ENCODE measurements at regions not wholly inside any gene's neighbourhood (a gene's known extent, or its start where the extent isn't known, plus 50 kb on each side); places are given as distances from the start of the nearest gene placed in this dataset.
"Not testable (repeated sequence)": the region's sequence is repeated elsewhere in the genome, so short reads cannot be mapped to it uniquely, and the experiment has no call there.

- POLR2A ChIA-PET: no interaction called here
- CTCF ChIA-PET: no interaction called here
Measured at GRCh38 chr7:106584914-106585759, 75.8 kb downstream of the CCDC71L start.

GRCh38 chr7:106583706-106584690 is 77.0 kb downstream of the CCDC71L start:
- CTCF ChIA-PET: no interaction called here

GRCh38 chr7:106583100-106583499 is 77.9 kb downstream of the CCDC71L start:
- CTCF ChIA-PET: no interaction called here
- POLR2A ChIA-PET: no interaction called here

More at GRCh38 chr7:106583706-106584690, 77.0 kb downstream of the CCDC71L start:
- POLR2A ChIA-PET: no interaction called here

GRCh38 chr7:106582365-106582764 is 78.6 kb downstream of the CCDC71L start:
- CTCF ChIA-PET: no interaction called here
- POLR2A ChIA-PET: no interaction called here

GRCh38 chr7:106579086-106579485 is 81.9 kb downstream of the CCDC71L start:
- POLR2A ChIA-PET: not testable (repeated sequence)
- CTCF ChIA-PET: interaction anchor here (0.7 kb wide), 1 partner anchor 226 kb away, joined by 3 read pairs; no protein-coding TSS in a partner anchor

- POLR2A ChIA-PET: no interaction called here
Measured at GRCh38 chr7:106575138-106575823, 85.7 kb downstream of the CCDC71L start.

GRCh38 chr7:106573738-106574137 is 87.2 kb downstream of the CCDC71L start:
- CTCF ChIA-PET: no interaction called here
- POLR2A ChIA-PET: no interaction called here

More at GRCh38 chr7:106575138-106575823, 85.7 kb downstream of the CCDC71L start:
- CTCF ChIA-PET: no interaction called here

GRCh38 chr7:106573125-106573663 is 87.8 kb downstream of the CCDC71L start:
- ChIA-PET CTCF (no interaction called here), POLR2A (no interaction called here)

- ChIA-PET CTCF (no interaction called here), POLR2A (no interaction called here)
Measured at GRCh38 chr7:106572394-106573124, 88.4 kb downstream of the CCDC71L start.

GRCh38 chr7:106571563-106571962 is 89.4 kb downstream of the CCDC71L start:
- CTCF ChIA-PET: no interaction called here
- POLR2A ChIA-PET: no interaction called here

- ChIA-PET CTCF (no interaction called here), POLR2A (no interaction called here)
Measured at GRCh38 chr7:106570948-106571418, 90.0 kb downstream of the CCDC71L start.

- POLR2A ChIA-PET: no interaction called here
- CTCF ChIA-PET: no interaction called here
Measured at GRCh38 chr7:106570146-106570545, 90.8 kb downstream of the CCDC71L start.

GRCh38 chr7:106569500-106569929 is 91.4 kb downstream of the CCDC71L start:
- CTCF ChIA-PET: no interaction called here

GRCh38 chr7:106568680-106569499 is 92.1 kb downstream of the CCDC71L start:
- ChIA-PET CTCF (interaction anchor here (1.4 kb wide), 1 partner anchor 168 kb away, joined by 3 read pairs; no protein-coding TSS in a partner anchor), POLR2A (no interaction called here)

More at GRCh38 chr7:106569500-106569929, 91.4 kb downstream of the CCDC71L start:
- POLR2A ChIA-PET: no interaction called here

- CTCF ChIA-PET: interaction anchor here (0.6 to 1.4 kb wide), 2 partner anchors 169 to 210 kb away, joined by 3 read pairs; no protein-coding TSS in a partner anchor
- POLR2A ChIA-PET: no interaction called here
Measured at GRCh38 chr7:106568002-106568679, 92.8 kb downstream of the CCDC71L start.

- POLR2A ChIA-PET: not testable (repeated sequence)
- CTCF ChIA-PET: interaction anchor here (0.6 kb wide), 1 partner anchor 209 kb away, joined by 3 read pairs; no protein-coding TSS in a partner anchor
Measured at GRCh38 chr7:106567204-106568001, 93.6 kb downstream of the CCDC71L start.

- ChIA-PET POLR2A (no interaction called here), CTCF (no interaction called here)
Measured at GRCh38 chr7:106566672-106567071, 94.3 kb downstream of the CCDC71L start.
